Heart right ventricle (tissue), 16 donors: ENCODE measurements at regions not wholly inside any gene's neighbourhood (a gene's known extent, or its start where the extent isn't known, plus 50 kb on each side); places are given as distances from the start of the nearest gene placed in this dataset.

Experiments used
- ATAC-seq, 8 donors: fragments of 200-7000 bp; cut with Tn5 transposase; one replicate each; pipeline ENCODE4 v1.9.1; 2020; ENCODE audit warnings: mild to moderate bottlenecking in 8 of 8, moderate library complexity in 8 of 8, moderate number of reproducible peaks in 1 of 8
- DNase-seq, 2 donors: peaks; one replicate each; pipeline ENCODE4 v3.0.0-alpha.2; 2020
- H3K27ac ChIP-seq, 10 donors: fragments of 200-600 bp; sonication (generic) in 2 of 10; one replicate each; pipeline versions ENCODE4 v1.5.0 to v1.8.0; 2020 to 2022; ENCODE audit warnings: mild to moderate bottlenecking in 3 of 10
- H3K27me3 ChIP-seq, 7 donors: fragments of 200-600 bp; one replicate each; pipeline ENCODE4 v1.8.0; 2021 to 2022; ENCODE audit warnings: mild to moderate bottlenecking in 2 of 7
- H3K36me3 ChIP-seq, 9 donors: fragments of 200-600 bp; sonication (generic) in 1 of 9; one replicate each; pipeline versions ENCODE4 v1.5.0 to v1.8.0; 2020 to 2022; ENCODE audit warnings: mild to moderate bottlenecking in 2 of 9
- H3K4me1 ChIP-seq, 9 donors: fragments of 200-600 bp; sonication (generic) in 1 of 9; one replicate each; pipeline versions ENCODE4 v1.5.0 to v1.8.0; 2020 to 2022; ENCODE audit warnings: mild to moderate bottlenecking in 4 of 9
- H3K4me3 ChIP-seq, 10 donors: fragments of 200-600 bp; sonication (generic) in 2 of 10; one replicate each; pipeline versions ENCODE4 v1.5.0 to v1.8.0; 2020 to 2022; ENCODE audit warnings: mild to moderate bottlenecking in 7 of 10, moderate library complexity in 2 of 10
- H3K9me3 ChIP-seq, 11 donors: fragments of 200-600 bp in 10 of 11; sonication (generic) in 2 of 11; one replicate each; pipeline versions ENCODE4 v1.5.0 to v1.8.0; 2013 to 2022; ENCODE audit warnings: mild to moderate bottlenecking in 2 of 11, control low read depth in 1 of 11, moderate library complexity in 1 of 11
- WGBS, 2 donors: extraction: QIAGEN DNeasy Blood & Tissue Kit; methylation state at CpG; one replicate each; pipeline ENCODE4 v1.1.7; 2013; ENCODE audit warnings: inconsistent platforms in 1 of 2; 5-methylcytosine and 5-hydroxymethylcytosine counted together
- intact Hi-C, 10 donors: fragments of 100-400 bp; cut with DNase I; formaldehyde crosslinking; loops; one replicate each; pipeline versions ENCODE4 v1.11.1 to v1.14.2; 2022
- TF ChIP-seq, protein P1 (sequence below), 9 donors: fragments of 200-600 bp; sonication (generic) in 2 of 9; IDR thresholded peaks; one replicate each; pipeline versions ENCODE4 v1.5.0 to v1.8.0; 2021 to 2022; ENCODE audit warnings: antibody characterized with exemption in 9 of 9, mild to moderate bottlenecking in 5 of 9, moderate library complexity in 1 of 9
- donor health status: Arrhythmogenic right ventricular cardiomyopathy.
- donor health status: ischemic (EF 13 %, LVEDD 7.1; RV severe dilation, severe dysfunction).
- donor health status: healthy with polysubstance abuse.
- donor health status: DM: no; HTN: yes; CAD: no.
- donor health status: DM: no; HTN: no; CAD: no.
- donor health status: ischemic (EF 25% LVEDD 6.9; RV normal size, moderate dysfunction).
- donor health status: ischemic (EF 25% LVEDD 5.7; RV mildly dilated, moderate dysfunction).
- donor health status: healthy.
- donor health status: DM: yes; HTN: yes; CAD: no.
- donor health status: Ischemic cardiomyopathy.
- donor health status: ischemic (EF 35%, LVEDD 5.7; RV mildly dilated, moderate dysfunction).
- donor health status: nonischemic (EF 11% LVEDD 7.7; RV severe dilation, severe dysfunction).
- donor health status: DM: yes; HTN: yes; CAD: no.
- donor health status: PGD.
- donor health status: ischemic (EF 29% LVEDD 5.4; RV normal size, mild dysfunction).
- donor health status: nonischemic (EF 23%, LVEDD 6.1; RV moderate dilation, normal function).

DNA sequence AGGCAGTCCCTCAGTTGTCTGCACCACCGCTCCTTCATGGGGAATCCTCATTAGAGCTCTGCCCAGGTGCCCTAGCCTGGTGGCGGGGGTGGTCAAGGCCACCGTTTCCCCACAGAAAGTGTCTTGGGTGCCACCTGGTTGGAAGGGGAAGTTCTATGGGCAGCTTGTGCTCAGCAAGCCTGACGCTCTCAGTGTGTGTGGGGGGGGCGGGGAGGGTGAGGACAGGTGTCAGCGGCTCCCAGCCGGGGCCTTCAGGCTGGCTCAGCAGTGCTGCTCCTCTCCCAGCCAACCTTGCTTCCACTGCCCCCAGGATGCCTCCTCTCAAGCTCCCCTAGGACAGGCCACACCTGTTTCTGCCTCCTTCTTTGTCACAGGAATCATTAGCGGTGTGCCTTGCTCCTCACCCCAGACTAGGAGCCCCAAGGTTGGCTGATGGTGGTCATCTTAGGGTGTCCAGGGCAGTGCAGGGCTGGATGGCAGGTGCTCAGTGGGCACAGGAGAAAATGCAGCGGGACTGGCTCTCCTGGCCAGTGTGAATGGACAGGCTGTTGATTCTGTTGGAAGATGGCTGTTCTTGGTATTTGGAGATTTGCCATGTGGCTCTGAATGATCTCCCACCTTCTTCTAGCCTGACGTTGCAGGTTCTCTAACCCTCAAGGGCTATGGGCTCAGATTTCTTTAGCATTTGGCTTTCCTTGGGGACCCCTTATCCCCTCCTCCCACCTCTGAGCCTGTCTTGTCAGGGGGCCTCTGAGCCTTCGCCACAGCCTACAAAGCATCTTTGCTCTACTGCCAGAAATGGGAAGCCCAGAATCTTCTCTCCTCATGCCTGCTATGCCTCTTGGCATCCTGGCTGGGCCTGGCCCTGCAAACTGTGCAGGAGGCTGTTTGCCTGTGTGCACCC, 185.8 kb upstream of the HS6ST1 start:
- Histone ChIP-seq H3K27ac (peak overlapping the region in 5 of 10 donors; percentile 33 to 52 (median 39)), H3K27me3 (no peaks in the 10 kb centered on the region), H3K4me3 (no peak overlapping the region), H3K36me3 (no peaks in the 10 kb centered on the region), H3K9me3 (peaks cover 0 to 5% (median 0%) of the 10 kb centered on the region in 11 donors), H3K4me1 (peaks cover 0 to 49% (median 20%) of the 10 kb centered on the region in 9 donors)
- TF ChIP-seq, protein P1, sequence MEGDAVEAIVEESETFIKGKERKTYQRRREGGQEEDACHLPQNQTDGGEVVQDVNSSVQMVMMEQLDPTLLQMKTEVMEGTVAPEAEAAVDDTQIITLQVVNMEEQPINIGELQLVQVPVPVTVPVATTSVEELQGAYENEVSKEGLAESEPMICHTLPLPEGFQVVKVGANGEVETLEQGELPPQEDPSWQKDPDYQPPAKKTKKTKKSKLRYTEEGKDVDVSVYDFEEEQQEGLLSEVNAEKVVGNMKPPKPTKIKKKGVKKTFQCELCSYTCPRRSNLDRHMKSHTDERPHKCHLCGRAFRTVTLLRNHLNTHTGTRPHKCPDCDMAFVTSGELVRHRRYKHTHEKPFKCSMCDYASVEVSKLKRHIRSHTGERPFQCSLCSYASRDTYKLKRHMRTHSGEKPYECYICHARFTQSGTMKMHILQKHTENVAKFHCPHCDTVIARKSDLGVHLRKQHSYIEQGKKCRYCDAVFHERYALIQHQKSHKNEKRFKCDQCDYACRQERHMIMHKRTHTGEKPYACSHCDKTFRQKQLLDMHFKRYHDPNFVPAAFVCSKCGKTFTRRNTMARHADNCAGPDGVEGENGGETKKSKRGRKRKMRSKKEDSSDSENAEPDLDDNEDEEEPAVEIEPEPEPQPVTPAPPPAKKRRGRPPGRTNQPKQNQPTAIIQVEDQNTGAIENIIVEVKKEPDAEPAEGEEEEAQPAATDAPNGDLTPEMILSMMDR (IDR thresholded peaks at IDR 0.05): no peak
- DNase-seq (no peak), ATAC-seq (peak in 3 of 8 donors; percentile 2 to 31 (median 9))
- intact Hi-C loops: loop anchor here in 1 of 10 donors (10.0 kb wide), 1 partner anchor 180 kb away; no protein-coding TSS in a partner anchor
- WGBS, 2 donors: 85 to 86% methylated on average over 11 of the region's 11 CpGs

DNA sequence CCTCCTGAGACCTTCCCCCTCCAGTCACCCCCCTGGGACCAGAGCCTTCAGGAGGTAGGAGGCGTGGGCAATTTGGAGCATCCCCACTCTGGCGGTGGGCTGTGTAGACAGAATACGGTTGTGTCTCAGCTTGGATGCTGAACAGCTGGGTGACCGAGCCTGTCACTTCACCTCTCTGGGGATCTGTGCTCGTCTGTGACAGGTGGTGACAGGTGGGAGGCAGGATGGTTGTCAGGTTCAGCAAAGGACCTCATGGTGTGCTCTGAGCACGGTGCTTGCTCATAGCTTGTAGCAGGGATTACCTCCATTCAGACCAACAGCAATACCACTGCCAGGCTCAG, 186.5 kb upstream of the HS6ST1 start:
- 82 to 86% methylated on average over 6 of the region's 6 CpGs for WGBS, 2 donors
- intact Hi-C loops: loop anchor here in 1 of 10 donors (10.0 kb wide), 1 partner anchor 180 kb away; no protein-coding TSS in a partner anchor
- H3K27me3 ChIP-seq: no peaks in the 10 kb centered on the region
- TF ChIP-seq, protein P1 (IDR thresholded peaks at IDR 0.05): no peak
- no peak overlapping the region for H3K4me3 ChIP-seq
- peaks cover 0 to 49% (median 20%) of the 10 kb centered on the region in 9 donors for H3K4me1 ChIP-seq
- ATAC-seq (no peak), DNase-seq (no peak)
- H3K9me3 ChIP-seq: peaks cover 0 to 5% (median 0%) of the 10 kb centered on the region in 11 donors
- H3K36me3 ChIP-seq: no peaks in the 10 kb centered on the region
- no peak overlapping the region for H3K27ac ChIP-seq

DNA sequence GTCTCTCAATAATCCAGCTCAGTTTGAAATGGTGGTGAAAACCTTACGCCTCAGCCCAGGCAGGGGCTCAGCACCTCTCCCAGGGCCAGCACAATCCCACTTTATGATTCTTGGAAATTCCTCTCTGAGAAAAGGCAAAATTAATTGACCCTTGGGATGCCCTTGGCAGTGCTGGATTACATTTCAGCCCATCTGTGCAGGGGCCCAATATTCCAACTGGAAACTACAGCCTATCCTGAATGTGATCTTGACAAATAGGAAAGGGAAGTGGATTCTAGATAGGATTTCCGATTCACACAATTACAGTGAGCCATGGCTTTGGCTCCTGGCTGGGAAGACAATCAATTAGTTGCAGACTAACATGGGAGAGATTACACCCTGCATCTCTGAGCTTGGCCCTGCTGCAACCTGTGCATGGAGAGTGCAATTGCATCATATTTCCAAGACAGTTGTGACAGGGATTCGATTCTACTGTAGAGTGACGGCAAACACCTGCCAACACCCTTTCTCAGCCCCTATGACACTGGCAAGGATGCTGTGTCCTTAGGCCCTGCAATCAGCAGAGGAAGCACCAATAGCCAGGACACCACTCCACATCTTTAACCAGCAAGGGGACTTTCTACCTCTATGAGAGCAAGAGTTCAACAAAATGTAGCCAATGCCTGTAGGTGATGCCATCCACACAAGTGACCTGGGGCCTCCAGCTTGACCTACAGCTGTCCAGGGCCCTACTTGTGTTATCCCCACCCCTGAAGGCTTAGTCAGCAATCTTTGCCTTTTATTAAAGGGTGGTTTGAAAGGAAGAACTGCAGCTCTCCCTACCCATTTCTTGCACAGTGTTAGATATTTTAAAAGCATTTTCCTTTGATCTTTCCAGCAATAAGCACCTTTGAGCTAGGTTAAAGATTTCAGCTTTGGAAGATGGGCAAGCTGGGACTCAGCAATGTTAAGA, 187.2 kb upstream of the HS6ST1 start:
- TF ChIP-seq, protein P1 (IDR thresholded peaks at IDR 0.05): no peak
- Histone ChIP-seq H3K27me3 (no peaks in the 10 kb centered on the region), H3K4me3 (no peak overlapping the region), H3K36me3 (no peaks in the 10 kb centered on the region), H3K27ac (no peak overlapping the region), H3K9me3 (peaks cover 0 to 5% (median 0%) of the 10 kb centered on the region in 11 donors), H3K4me1 (peaks cover 0 to 49% (median 20%) of the 10 kb centered on the region in 9 donors)
- no peak for DNase-seq
- no peak for ATAC-seq
- intact Hi-C loops: loop anchor here in 1 of 10 donors (10.0 kb wide), 1 partner anchor 181 kb away; no protein-coding TSS in a partner anchor
- 58 to 67% methylated on average over 4 of the region's 4 CpGs for WGBS, 2 donors

DNA sequence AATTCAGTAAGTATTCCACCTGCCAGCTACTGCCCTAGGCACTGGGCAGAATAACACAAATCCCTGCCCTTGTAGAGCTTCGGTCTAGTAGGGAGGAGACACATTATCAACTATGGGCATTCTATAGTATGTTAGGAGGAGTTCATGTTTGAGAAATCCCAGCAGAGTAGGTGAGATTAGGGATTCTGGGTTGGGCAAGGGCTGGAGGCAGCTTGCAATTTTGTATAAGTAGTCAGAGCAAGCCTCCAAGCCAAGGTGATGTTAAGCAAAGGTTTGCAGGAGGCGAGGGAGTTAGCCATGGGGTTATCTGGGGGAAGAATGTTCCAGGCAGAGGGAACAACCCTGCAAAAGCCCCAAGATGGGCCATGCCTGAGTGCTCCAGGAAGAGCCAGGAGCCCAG, 187.9 kb upstream of the HS6ST1 start:
- H3K4me3 ChIP-seq: no peak overlapping the region
- 93 to 100% methylated on average over 2 of the region's 2 CpGs for WGBS, 2 donors
- DNase-seq: no peak
- no peak overlapping the region for H3K27ac ChIP-seq
- intact Hi-C loops: loop anchor here in 1 of 10 donors (10.0 kb wide), 1 partner anchor 182 kb away; no protein-coding TSS in a partner anchor
- ATAC-seq: no peak
- H3K9me3 ChIP-seq: peaks cover 0 to 5% (median 0%) of the 10 kb centered on the region in 11 donors
- TF ChIP-seq, protein P1 (IDR thresholded peaks at IDR 0.05): no peak
- H3K4me1 ChIP-seq: peaks cover 0 to 45% (median 20%) of the 10 kb centered on the region in 9 donors
- H3K36me3 ChIP-seq: no peaks in the 10 kb centered on the region
- no peaks in the 10 kb centered on the region for H3K27me3 ChIP-seq
